ENCODE measurements at regions not wholly inside any gene's neighbourhood (a gene's known extent, or its start where the extent isn't known, plus 50 kb on each side); places are given as distances from the start of the nearest gene placed in this dataset.

- TF ChIP-seq SRF (IDR thresholded peaks at IDR 0.05; ENCODE audit: low read depth) = no peak
- TF ChIP-seq POLR2A (IDR thresholded peaks at IDR 0.05; ENCODE audit: borderline replicate concordance, extremely low read depth, insufficient read depth, insufficient read length) = no peak
- TF ChIP-seq RAD21 (IDR thresholded peaks at IDR 0.05; ENCODE audit: low read depth) = peak; percentile 50
- no peak for TF ChIP-seq EGR1 (IDR thresholded peaks at IDR 0.05; ENCODE audit: low read depth)
- TF ChIP-seq CTCF (IDR thresholded peaks at IDR 0.05 in 2 of 3, conservative IDR thresholded peaks at IDR 0.05 in 1 of 3; ENCODE audit: borderline replicate concordance in 1 of 3, insufficient read depth in 1 of 3, low read depth in 2 of 3, low read length in 2 of 3) = peak; percentile 18 to 67 (median 63); a peak in 5 of 6 replicates
- no peak for TF ChIP-seq REST (IDR thresholded peaks at IDR 0.05; ENCODE audit: low read depth)
- TF ChIP-seq ZNF274 (IDR thresholded peaks at IDR 0.05; ENCODE audit: low read depth, low read length) = no peak
- TF ChIP-seq EZH2phosphoT487 (IDR thresholded peaks at IDR 0.05; ENCODE audit: borderline replicate concordance) = no peak
These were observed 198.5 kb downstream of the UBE2E3 start for GRCh38 chr2:181178823-181179412.

Measured in HCT116 (cell line).